ENCODE measurements at regions not wholly inside any gene's neighbourhood (a gene's known extent, or its start where the extent isn't known, plus 50 kb on each side); places are given as distances from the start of the nearest gene placed in this dataset.

DNA sequence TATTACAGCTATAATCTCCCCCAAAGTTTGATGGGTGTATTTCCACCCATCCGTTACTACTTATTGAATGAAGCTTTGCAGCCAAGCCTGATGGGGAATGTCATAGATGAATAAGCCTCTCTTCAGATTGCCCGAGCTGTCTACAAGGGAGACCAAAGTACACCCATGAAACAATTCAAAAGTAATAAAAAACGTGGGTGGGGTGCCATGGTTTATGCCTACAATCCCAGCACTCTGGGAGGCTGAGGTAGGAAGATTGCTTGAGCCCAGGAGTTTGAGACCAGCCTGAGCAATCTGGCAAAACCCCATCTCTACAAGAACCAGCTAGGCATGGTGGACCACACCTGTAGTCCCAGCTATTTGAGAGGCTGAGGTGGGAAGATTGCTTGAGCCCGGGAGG, 419.2 kb downstream of the FGF9 start:
- no peak for DNase-seq (ENCODE audit: low read depth in 2 of 2)
- no peak overlapping the region for H3K4me3 ChIP-seq (replicated peaks in 1 of 2; ENCODE audit: low read depth in 2 of 2, low read length in 2 of 2)
- TF ChIP-seq, protein P1, sequence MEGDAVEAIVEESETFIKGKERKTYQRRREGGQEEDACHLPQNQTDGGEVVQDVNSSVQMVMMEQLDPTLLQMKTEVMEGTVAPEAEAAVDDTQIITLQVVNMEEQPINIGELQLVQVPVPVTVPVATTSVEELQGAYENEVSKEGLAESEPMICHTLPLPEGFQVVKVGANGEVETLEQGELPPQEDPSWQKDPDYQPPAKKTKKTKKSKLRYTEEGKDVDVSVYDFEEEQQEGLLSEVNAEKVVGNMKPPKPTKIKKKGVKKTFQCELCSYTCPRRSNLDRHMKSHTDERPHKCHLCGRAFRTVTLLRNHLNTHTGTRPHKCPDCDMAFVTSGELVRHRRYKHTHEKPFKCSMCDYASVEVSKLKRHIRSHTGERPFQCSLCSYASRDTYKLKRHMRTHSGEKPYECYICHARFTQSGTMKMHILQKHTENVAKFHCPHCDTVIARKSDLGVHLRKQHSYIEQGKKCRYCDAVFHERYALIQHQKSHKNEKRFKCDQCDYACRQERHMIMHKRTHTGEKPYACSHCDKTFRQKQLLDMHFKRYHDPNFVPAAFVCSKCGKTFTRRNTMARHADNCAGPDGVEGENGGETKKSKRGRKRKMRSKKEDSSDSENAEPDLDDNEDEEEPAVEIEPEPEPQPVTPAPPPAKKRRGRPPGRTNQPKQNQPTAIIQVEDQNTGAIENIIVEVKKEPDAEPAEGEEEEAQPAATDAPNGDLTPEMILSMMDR (IDR thresholded peaks at IDR 0.05; ENCODE audit: low read depth, low read length), result no peak

DNA sequence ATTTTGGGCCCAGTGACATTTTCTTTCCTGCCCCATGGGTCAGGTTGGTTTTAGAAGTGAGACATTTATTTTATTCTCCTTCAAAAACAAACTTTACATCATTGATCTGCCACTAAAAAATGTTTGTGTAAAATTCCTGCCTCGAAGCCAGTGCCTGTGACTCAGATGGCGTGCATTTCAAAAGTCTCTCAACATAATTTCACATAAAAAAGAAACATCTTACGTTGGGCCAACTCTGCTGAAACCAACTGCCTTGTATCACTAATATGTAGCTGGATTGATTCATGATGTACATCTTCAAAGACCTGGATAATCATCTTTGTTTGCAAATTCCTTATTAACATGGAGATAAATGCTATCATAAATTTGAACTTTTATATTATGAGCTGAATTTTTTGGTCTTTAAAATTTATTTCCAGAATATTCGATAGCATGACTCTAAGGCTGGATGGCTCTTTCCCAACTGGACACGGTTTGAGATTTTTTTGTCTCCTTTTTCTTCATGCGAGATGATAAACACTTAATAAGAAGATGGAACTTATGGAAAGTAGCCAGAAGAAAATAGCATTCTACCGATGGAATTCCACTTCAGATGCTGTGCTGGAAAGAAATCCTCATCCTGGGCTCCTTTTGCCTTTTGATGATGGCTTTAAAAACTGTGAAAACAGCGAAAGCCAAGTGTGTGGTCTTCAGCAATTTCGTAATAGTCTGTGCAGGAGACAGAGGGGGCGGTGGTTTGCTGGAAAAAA, 420.5 kb downstream of the FGF9 start:
- H3K4me3 ChIP-seq (replicated peaks in 1 of 2; ENCODE audit: low read depth in 2 of 2, low read length in 2 of 2), result no peak overlapping the region
- DNase-seq (ENCODE audit: low read depth in 2 of 2), result peak in 1 of 2 donors; percentile 0
- TF ChIP-seq, protein P1 (IDR thresholded peaks at IDR 0.05; ENCODE audit: low read depth, low read length), result no peak

DNA sequence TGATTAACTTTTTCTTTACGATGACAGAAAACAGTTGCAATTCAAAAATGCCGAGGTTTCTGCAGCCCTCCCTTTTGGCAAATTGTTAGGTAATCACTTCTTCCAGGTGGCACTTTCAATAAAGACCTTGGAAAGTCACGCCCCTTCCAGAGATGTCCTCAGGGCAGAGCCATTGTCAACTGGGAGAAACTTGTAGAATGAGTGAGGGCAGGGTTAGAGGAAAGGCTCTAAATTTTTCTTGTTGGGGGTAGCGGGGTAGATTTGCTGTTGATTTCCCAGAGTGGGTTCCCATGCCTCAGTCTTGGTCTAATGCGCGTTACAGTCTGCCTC, 421.1 kb downstream of the FGF9 start:
- TF ChIP-seq, protein P1 (IDR thresholded peaks at IDR 0.05; ENCODE audit: low read depth, low read length), result no peak
- H3K4me3 ChIP-seq (replicated peaks in 1 of 2; ENCODE audit: low read depth in 2 of 2, low read length in 2 of 2), result no peak overlapping the region
- DNase-seq (ENCODE audit: low read depth in 2 of 2), result no peak

DNA sequence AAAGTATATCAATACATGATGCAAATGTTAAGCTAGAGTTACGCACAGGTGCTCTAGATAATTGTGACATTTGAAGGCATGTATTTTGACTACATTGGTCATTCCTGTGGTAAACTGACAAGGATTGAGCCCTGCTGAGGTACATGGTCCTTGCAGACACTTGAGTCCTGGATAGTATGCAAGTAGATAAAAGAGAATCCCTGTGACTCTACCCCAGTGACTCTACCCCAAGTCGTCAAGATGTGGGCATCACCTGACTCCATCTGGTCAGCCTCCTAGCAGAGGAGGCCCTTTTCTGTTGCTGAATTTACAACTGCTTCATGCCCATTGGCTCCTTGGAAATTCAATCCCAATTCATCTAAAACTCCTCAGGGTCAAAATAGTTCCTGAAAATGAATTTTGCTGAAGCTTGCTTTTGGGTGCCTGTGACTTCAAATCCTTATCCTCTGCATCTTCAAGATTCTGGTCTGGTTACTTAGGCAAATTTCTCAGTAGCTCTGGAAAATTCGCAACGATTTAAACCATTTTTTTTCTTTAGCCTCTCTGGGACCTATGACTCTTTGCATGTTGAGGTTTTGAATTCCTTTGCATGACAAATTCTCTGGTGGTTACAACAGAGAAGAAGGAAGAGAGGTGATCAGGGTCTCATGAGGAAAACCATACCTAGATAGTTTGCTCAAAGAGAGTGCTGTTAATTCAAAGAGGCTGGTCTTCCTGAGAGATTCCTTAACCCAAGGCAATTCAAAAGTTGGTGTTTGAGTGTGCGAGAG, 422.1 kb downstream of the FGF9 start:
- DNase-seq (ENCODE audit: low read depth in 2 of 2), result no peak
- H3K4me3 ChIP-seq (replicated peaks in 1 of 2; ENCODE audit: low read depth in 2 of 2, low read length in 2 of 2), result no peak overlapping the region
- TF ChIP-seq, protein P1 (IDR thresholded peaks at IDR 0.05; ENCODE audit: low read depth, low read length), result no peak

DNA sequence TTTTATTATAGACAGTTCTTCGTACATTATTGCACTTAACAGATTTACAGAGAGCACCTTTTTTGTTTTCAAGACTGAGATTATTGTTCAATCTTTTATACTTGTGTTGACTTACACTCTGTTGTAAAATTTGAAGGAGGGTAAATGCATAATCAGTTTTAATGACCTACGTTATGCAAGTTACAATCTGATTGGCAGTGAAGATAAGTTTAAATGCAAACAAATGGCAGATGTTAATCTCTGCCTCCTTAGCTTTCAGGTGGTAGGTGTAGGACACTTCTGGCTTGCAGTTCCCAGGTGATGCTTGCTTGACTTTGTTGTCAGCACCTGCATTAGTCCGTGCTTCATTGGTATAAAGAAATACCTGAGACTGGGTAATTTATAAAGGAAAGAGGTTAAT, 424.9 kb downstream of the FGF9 start:
- TF ChIP-seq, protein P1 (IDR thresholded peaks at IDR 0.05; ENCODE audit: low read depth, low read length), result no peak
- no peak for DNase-seq (ENCODE audit: low read depth in 2 of 2)
- H3K4me3 ChIP-seq (replicated peaks in 1 of 2; ENCODE audit: low read depth in 2 of 2, low read length in 2 of 2), result no peak overlapping the region

DNA sequence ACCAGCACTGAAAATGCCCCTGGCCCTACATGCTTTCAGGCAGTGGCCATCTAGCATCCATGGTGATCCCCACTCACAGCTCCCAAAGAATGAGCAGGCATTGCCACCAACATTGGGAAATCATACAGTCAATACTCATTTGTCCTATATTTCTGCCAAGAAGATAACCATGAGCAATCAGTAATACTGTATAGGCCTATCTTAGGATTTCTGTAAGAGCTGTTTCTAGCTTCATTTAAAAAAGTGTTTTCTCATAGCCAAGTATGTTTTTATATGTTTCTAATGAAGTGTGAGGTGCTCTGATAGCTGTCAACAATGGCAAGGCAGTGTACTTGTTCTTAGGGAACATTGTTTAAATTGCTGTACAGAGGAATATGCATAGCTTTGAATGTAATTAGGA, 428.7 kb downstream of the FGF9 start:
- no peak overlapping the region for H3K4me3 ChIP-seq (replicated peaks in 1 of 2; ENCODE audit: low read depth in 2 of 2, low read length in 2 of 2)
- TF ChIP-seq, protein P1 (IDR thresholded peaks at IDR 0.05; ENCODE audit: low read depth, low read length), result no peak
- no peak for DNase-seq (ENCODE audit: low read depth in 2 of 2)
